KG1 (cell line): ENCODE measurements at regions not wholly inside any gene's neighbourhood (a gene's known extent, or its start where the extent isn't known, plus 50 kb on each side); places are given as distances from the start of the nearest gene placed in this dataset.

ENCODE experiments used
- DNase-seq: peaks from one replicate; lab custom pipeline; 2025; lab: John Stamatoyannopoulos, UW

GRCh38 chr6:56864171-56864616 lies 90.7 kb upstream of the BEND6 start:
- DNase-seq = no peak

GRCh38 chr6:56863366-56863765 lies 91.5 kb upstream of the BEND6 start:
- no peak for DNase-seq

- no peak for DNase-seq
These were observed 92.3 kb upstream of the BEND6 start for GRCh38 chr6:56862415-56863175.

- no peak for DNase-seq
These were observed 94.4 kb upstream of the BEND6 start for GRCh38 chr6:56860475-56860874.

- DNase-seq = no peak
These were observed 98.8 kb upstream of the BEND6 start for GRCh38 chr6:56856036-56856580.

- DNase-seq = no peak
These were observed 100.8 kb upstream of the BEND6 start for GRCh38 chr6:56854086-56854485.

- DNase-seq = no peak
These were observed 101.4 kb upstream of the BEND6 start for GRCh38 chr6:56853541-56853940.

GRCh38 chr6:56852260-56853010 lies 102.5 kb upstream of the BEND6 start:
- DNase-seq = no peak

GRCh38 chr6:56851541-56852259 lies 103.2 kb upstream of the BEND6 start:
- no peak for DNase-seq

- no peak for DNase-seq
These were observed 103.8 kb upstream of the BEND6 start for GRCh38 chr6:56851074-56851473.

GRCh38 chr6:56850626-56851025 lies 104.3 kb upstream of the BEND6 start:
- DNase-seq = no peak

- DNase-seq = no peak
These were observed 105.0 kb upstream of the BEND6 start for GRCh38 chr6:56849896-56850295.

- no peak for DNase-seq
These were observed 106.8 kb upstream of the BEND6 start for GRCh38 chr6:56848105-56848504.

- DNase-seq = no peak
These were observed 109.9 kb upstream of the BEND6 start for GRCh38 chr6:56845032-56845431.

- peak; percentile 59 for DNase-seq
These were observed 111.2 kb upstream of the BEND6 start for GRCh38 chr6:56843476-56844349.

GRCh38 chr6:56842686-56843475 lies 112.0 kb upstream of the BEND6 start:
- DNase-seq = peak; percentile 26

- no peak for DNase-seq
These were observed 113.2 kb upstream of the BEND6 start for GRCh38 chr6:56841751-56842150.

GRCh38 chr6:56841381-56841749 lies 113.5 kb upstream of the BEND6 start:
- DNase-seq = no peak

GRCh38 chr6:56840467-56841380 lies 114.2 kb upstream of the BEND6 start:
- DNase-seq = no peak
